ENCODE measurements at regions not wholly inside any gene's neighbourhood (a gene's known extent, or its start where the extent isn't known, plus 50 kb on each side); places are given as distances from the start of the nearest gene placed in this dataset.

DNA sequence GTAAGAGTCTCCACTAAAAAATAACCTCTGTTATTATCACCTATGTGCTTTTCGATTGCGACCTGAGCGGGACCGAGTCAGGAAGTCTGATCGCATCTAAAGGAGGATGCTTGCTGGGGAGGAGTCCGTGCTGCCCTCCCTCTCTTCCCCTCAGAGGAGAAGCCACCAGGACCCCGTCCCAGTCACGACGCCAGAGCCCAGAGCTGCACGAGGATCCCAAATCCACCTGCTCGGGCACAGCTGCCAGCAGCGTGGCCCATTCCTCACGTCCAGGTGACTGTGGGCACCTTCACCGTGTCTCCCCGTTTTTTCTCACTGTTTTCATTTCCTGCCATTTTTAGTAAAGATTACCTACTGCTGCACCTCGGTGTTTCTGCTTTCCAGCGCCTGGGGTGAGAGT, 390.3 kb downstream of the BRD1 start:
- no peak for DNase-seq (ENCODE audit: low read depth in 3 of 3)

DNA sequence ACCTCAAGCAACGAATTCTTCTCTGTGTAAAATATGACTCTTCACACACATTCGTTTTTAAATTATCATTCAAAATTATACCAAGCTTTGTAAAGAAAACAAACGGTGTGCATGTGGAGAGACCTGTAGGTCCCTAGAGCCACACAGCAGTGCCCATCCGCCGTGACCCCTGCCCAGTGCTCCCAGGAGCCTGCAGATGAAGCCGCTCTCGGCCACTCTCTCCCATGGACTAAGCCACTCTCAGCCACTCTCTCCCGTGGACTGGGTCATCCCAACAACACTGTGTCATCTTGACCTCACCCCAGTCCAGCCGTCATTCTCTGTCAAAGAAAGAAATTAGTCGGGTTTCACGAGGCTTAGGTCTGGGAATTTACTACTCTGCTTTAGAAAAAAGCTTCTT, 391.6 kb downstream of the BRD1 start:
- DNase-seq (ENCODE audit: low read depth in 3 of 3) = no peak

DNA sequence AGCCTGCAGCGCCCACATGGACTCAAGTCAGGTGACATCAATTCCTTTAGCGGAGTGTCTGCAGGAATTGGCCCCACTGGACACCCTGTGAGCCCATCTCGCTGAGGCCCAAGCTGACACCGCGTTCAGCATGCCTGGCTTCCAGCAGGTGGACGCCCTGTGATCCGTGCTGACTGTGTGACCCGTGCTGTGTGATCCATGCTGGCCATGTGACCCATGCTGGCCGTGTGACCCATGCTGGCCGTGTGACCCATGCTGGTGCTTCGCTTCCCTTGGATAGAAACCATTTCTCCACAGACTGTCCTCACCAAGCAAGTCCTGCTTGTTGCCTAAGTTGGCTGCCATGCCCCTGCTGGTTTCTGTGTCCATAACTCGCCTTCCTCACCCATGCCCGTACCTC, 392.1 kb downstream of the BRD1 start:
- DNase-seq (ENCODE audit: low read depth in 3 of 3) = no peak

GRCh38 chr22:49433717-49434611, 393.7 kb downstream of the BRD1 start:
- DNase-seq (ENCODE audit: low read depth in 3 of 3) = no peak

DNA sequence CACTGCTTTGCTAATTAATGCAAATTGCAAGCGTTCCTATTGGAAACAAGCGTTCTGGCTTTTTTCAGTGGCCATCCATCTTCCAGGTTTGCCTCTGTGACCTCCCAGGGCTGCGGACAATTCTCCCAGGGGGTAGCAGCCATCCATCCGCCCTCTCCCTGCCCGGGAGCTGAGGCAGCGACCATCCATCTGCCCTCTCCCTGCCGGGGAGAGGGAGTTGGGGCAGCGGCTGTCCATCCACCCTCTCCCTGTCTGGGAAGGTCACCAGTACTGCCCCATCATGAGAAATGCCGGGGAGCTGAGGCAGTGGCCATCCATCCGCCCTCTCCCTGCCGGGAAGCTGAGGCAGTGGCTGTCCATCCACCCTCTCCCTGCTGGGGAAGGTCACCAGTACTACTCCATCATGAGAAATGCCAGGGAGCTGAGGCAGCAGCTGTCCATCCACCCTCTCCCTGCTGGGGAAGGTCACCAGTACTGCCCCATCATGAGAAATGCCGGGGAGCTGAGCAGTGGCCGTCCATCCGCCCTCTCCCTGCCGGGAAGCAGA, 394.7 kb downstream of the BRD1 start:
- DNase-seq (ENCODE audit: low read depth in 3 of 3) = no peak

DNA sequence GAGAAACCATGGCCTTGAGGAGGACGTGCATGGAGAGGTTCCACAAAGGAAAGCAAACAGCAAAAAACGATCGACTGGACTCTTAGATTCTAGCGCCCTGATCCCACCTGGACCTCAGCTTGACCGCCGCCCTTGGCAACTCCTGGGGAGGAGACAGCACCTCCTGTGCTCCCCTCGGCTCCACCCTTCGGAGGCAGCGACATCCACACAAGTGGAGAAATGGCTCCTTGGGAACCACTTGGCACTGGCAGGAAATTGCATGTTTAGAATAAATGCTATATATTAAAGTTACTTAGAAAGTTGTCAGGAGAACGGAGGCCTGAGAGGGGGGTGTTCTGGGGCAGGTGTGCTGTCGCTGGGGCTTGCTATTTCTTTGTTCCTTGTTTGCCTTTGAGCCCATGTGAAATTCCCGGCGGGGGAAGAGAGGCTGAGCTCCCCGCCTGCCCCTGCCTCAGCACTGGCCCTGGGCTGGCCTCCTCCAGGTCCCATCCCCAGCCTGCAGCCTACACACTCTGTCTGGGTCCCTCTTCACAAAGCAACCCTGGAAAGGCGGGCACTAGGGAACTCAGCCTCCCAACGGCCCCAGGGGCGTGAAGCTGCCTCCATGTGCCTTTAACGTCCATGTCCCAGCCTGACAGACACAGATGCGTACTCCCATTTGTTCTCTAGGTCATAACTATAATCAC, 395.3 kb downstream of the BRD1 start:
- no peak for DNase-seq (ENCODE audit: low read depth in 3 of 3)

DNA sequence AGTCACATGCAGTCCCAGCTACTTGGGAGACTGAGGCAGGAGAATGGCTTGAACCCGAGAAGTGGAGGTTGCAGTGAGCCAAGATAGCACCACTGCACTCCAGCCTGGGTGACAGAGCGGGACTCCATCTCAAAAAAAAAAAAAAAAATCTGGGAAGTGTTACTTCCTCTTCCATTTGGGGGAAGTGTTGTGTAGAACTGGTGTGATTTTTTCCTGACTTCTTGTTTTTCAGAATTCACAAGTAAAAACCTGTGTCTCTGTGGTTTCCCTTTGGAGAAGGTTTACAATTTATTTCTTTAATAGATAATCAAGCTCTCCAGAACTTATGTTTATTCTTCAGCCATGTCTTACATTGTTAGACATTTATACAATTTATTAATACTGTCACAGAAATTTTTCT, 396.1 kb downstream of the BRD1 start:
- DNase-seq (ENCODE audit: low read depth in 3 of 3) = no peak

DNA sequence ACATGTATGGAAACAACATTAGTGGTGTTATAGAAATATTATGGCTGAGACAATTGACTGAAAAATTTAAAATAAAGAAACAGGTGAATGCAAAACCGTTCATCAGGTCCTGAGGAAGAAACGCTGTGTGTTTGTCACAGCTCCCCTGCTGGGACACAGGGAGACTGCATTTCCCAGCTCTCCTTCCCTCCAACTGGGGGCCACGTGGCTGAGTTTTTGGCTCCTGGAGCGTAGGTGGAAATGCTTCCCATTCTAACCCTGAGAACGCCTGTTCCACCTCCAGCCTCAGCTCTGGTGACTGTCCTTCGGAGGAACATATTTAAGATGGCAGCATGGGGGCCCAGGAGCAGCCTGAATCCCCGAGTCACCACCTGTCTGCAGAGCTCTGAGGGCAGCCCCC, 398.6 kb downstream of the BRD1 start:
- no peak for DNase-seq (ENCODE audit: low read depth in 3 of 3)

DNA sequence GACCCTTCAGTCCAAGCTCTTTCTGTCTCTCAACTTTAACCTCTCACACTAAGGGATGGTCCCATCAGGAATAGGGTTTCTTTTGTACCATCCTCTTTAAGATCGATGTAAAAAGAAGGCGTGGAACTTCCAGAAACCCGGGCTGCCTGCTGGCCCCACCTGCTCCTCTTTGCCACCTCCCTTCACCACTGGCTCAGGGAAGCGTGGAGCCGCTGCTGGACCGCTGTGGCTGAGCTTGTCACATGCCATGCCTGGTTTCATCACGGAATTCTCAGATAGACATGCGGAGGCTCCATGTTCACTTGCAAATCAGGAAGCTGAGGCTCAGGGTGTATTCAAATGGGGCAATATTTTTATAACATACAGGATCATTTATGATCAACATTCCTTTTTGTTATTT, 399.7 kb downstream of the BRD1 start:
- no peak for DNase-seq (ENCODE audit: low read depth in 3 of 3)

DNA sequence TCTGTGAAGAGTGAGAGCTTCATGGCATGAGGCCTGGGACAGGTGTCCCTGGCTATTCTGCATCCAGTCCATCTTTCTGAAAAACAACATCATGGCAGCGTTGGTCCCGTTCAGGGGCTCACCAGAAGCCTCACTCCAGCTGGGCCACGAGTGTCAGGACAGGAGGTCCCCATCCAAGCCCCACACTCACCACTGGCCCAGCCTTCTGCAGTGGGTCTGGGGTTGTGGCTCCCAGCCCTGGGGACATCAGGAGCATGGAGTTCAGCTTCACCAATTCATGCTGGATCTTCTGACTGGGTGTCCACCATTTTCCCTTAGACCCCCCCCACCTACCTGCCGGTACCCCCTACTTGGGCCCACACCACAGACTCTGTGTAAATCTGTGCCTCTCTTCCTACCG, 400.3 kb downstream of the BRD1 start:
- no peak for DNase-seq (ENCODE audit: low read depth in 3 of 3)

GRCh38 chr22:49426618-49427266, 400.9 kb downstream of the BRD1 start:
- no peak for DNase-seq (ENCODE audit: low read depth in 3 of 3)

DNA sequence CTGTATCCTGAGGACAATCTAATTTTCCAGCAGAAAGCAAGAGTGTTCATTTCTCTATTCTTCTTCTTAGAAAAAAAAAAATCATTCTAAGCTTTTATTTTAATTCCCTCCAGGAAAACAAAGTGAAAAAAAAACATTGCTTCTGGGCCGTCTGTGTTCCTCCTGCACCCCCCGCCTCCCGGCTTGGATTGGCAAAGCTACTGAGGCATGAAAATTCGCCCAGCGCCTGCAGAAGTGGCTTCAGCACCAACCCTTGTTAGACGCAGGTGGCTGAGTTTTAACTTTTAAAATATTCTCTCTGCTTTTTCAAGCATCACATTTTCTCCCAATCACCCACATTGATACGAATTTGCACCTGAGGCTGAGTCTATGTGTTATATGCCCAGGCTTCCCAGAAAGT, 401.6 kb downstream of the BRD1 start:
- DNase-seq (ENCODE audit: low read depth in 3 of 3) = no peak

DNA sequence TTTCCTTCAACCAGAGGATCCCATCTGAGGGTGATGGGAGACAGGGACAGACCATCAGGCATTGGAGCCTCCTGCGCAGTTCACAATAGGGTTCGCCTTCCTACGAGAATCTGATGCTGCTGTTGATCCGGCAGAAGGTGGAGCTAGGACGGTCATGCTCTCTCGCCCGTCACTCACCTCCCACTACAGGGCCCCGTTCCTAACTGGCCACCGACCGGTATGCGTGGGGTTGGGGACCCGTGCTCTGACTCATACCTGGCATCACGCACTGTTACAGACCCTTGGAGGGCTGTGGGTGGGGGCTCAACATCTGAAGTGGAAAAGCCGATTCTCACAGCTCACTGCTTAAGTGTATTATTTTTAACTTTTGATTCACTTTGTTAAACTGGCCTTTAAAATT, 402.3 kb downstream of the BRD1 start:
- no peak for DNase-seq (ENCODE audit: low read depth in 3 of 3)

DNA sequence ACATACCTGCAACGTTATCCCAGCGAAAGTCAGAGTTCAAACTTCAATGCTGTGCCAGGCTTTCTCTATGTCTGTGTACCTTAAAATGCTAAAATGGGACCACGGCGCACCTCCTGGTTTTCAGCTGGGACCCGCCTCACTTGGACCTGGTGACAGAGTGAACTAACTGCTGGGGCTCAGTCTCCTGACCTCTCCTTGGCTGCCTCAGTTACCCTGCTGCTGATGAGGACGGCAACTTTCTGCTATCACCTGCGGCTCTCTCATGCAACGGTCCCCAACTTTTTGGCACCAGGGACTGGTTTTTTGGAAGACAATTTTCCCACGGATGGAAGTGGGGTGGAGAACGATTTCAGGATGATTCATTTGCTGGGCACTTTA, 402.8 kb downstream of the BRD1 start:
- DNase-seq (ENCODE audit: low read depth in 3 of 3) = no peak

GRCh38 chr22:49423125-49423650, 404.5 kb downstream of the BRD1 start:
- no peak for DNase-seq (ENCODE audit: low read depth in 3 of 3)

DNA sequence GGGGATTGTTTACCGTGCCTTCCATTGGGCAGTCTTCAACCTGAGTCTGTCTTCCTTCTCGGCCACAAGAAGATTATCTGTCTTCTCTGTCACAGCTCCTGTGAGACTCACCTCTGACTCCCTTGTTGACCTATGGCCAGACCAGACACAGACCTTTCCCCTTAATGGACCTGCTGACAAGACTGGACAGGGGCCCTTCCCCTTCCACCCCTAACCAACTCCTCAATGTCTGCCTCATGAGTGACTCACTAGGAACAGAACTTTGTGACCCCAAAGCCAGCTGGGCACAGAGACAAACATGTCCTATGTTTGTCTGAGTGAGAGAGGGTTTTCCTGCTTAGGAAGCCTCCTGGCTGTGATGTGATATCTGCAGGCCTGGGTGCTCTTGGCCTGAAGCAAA, 405.0 kb downstream of the BRD1 start:
- no peak for DNase-seq (ENCODE audit: low read depth in 3 of 3)

GRCh38 chr22:49420651-49421050, 407.0 kb downstream of the BRD1 start:
- DNase-seq (ENCODE audit: low read depth in 3 of 3) = no peak

GRCh38 chr22:49419661-49420060, 408.0 kb downstream of the BRD1 start:
- no peak for DNase-seq (ENCODE audit: low read depth in 3 of 3)

DNA sequence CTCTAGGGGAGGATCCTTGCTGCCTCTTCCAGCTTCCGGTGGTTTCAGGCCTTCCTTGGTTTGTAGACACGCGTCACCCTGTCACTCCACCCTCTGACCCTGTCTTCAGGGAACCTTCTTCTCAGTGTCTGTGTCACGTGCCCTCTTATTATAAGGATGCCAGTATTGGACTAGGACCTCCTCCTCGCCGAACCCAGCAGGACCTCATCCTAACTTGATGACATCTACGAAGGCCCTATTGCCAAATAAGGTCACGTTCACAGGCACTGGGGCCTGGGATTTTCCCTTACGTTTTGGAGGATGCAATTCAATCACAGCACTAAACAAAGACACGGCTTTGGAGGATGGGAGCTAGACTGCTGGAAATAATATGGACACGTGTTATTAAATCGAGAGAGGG, 408.7 kb downstream of the BRD1 start:
- DNase-seq (ENCODE audit: low read depth in 3 of 3) = no peak

DNA sequence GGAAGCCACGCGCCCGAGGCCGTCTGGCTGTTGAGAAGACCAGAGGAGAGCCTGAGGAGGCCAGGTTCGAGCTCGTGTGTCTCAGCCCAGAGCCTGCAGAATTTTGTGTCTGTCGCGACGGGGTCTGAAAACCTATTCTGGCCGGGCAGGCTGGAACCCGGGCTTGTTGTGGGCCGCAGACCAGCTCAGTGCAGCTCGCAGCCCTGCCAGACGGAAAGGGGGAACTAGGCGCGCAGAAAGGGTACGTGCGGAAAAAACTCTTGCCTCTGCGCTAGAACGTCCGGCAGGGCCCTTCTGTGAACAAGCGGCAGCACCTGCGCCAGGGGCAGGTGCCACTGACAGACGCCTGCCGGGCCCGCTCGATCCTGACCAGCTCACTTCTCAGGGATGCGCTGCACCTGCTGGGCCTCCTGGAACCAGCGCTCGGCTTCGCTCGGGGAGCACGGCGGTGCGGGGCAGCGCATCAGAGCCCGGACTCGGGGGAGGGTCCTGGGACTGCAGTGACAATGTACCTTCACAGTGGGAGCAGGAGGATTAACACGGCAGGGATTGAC, 409.3 kb downstream of the BRD1 start:
- no peak for DNase-seq (ENCODE audit: low read depth in 3 of 3)

DNA sequence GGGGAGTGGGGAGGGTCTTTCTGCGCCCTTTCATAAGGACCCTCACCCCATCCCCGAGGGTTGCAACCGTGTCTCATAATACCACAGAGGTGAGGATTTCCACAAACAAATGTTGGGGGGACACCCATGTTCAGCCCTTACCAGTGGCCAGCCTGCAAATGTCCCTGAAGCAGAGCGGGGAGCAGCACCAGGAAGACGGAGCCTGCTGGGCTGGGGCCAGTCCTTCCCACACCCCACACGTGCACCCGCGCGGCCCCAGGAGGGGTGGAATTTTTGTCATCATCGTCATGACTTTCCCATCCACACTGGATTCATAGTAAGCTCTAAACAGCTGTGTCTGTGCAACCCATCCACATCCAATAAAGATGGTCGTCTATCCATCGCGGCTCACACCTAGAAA, 409.8 kb downstream of the BRD1 start:
- no peak for DNase-seq (ENCODE audit: low read depth in 3 of 3)

- DNase-seq (ENCODE audit: low read depth in 3 of 3) = no peak
These were observed 410.3 kb downstream of the BRD1 start for GRCh38 chr22:49417326-49417725.
